ENCODE measurements at regions not wholly inside any gene's neighbourhood (a gene's known extent, or its start where the extent isn't known, plus 50 kb on each side); places are given as distances from the start of the nearest gene placed in this dataset.

DNA sequence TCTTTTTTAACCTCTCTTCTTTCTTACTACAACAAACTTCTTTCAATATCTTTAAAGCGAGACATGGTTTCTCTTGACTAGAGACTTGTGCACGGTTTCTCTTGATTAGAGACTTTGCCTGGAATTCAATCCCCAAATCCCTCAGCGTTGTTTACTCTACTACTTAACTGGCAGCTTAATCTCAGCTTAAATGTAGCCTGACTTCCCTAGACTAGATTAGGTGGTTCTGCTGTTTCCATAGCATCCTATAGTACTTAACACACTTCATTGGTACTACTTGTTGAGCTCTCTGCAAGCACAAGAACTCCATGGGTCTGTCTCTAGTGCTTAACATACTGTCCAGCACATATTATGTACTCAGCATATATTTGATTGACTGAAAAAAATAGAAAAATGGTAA lies 168.2 kb upstream of the GPR149 start:
- Histone ChIP-seq H3K27me3 (ENCODE audit: insufficient read depth, low read length) (no peaks in the 10 kb centered on the region), H3K36me3 (ENCODE audit: insufficient read depth, low read length) (no peaks in the 10 kb centered on the region), H2AFZ (ENCODE audit: low read length, unreplicated experiment) (no peak overlapping the region), H3K4me1 (ENCODE audit: control insufficient read depth, insufficient read depth, low read length, unreplicated experiment) (no peaks in the 10 kb centered on the region), H3K79me2 (ENCODE audit: control insufficient read depth, insufficient read depth, low read length, unreplicated experiment) (no peaks in the 10 kb centered on the region), H3K27ac (ENCODE audit: low read depth, low read length) (no peak overlapping the region), H3K4me3 (ENCODE audit: low read depth, low read length) (no peak overlapping the region)

GRCh38 chr3:154590675-154591384 lies 160.8 kb upstream of the GPR149 start:
- H3K27ac ChIP-seq (ENCODE audit: low read depth, low read length), result no peak overlapping the region
- H3K27me3 ChIP-seq (ENCODE audit: insufficient read depth, low read length), result peaks cover 3% of the 10 kb centered on the region; the same call in 1 of the 2 replicates
- no peak overlapping the region for H3K4me3 ChIP-seq (ENCODE audit: low read depth, low read length)
- no peaks in the 10 kb centered on the region for H3K4me1 ChIP-seq (ENCODE audit: control insufficient read depth, insufficient read depth, low read length, unreplicated experiment)
- H3K79me2 ChIP-seq (ENCODE audit: control insufficient read depth, insufficient read depth, low read length, unreplicated experiment), result no peaks in the 10 kb centered on the region
- no peaks in the 10 kb centered on the region for H3K36me3 ChIP-seq (ENCODE audit: insufficient read depth, low read length)
- H2AFZ ChIP-seq (ENCODE audit: low read length, unreplicated experiment), result no peak overlapping the region

DNA sequence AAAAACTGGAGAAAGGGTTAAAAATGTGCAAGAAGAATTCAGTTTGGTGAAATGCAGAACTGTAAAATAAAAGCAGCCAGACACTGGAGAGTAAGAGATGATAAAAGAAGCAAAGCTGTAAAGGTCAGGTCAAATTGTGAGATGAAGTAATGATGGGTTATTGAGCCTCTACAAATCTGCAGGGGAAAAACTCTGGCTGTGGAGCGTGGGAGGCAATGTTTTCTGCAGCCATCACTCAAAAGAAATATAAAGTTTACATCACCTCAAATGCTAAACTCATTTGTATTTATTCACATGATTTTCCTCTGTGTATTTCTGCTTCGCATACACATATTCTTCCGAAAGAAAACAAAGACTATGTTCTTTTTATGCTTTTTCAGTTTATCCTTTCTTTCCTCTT lies 158.8 kb upstream of the GPR149 start:
- Histone ChIP-seq H2AFZ (ENCODE audit: low read length, unreplicated experiment) (no peak overlapping the region), H3K4me3 (ENCODE audit: low read depth, low read length) (no peak overlapping the region), H3K4me1 (ENCODE audit: control insufficient read depth, insufficient read depth, low read length, unreplicated experiment) (no peaks in the 10 kb centered on the region), H3K79me2 (ENCODE audit: control insufficient read depth, insufficient read depth, low read length, unreplicated experiment) (no peaks in the 10 kb centered on the region), H3K27ac (ENCODE audit: low read depth, low read length) (no peak overlapping the region), H3K36me3 (ENCODE audit: insufficient read depth, low read length) (no peaks in the 10 kb centered on the region), H3K27me3 (ENCODE audit: insufficient read depth, low read length) (peaks cover 3% of the 10 kb centered on the region; the same call in 1 of the 2 replicates)

GRCh38 chr3:154584974-154585373 lies 155.0 kb upstream of the GPR149 start:
- Histone ChIP-seq H3K4me3 (ENCODE audit: low read depth, low read length) (no peak overlapping the region), H3K36me3 (ENCODE audit: insufficient read depth, low read length) (no peaks in the 10 kb centered on the region), H3K4me1 (ENCODE audit: control insufficient read depth, insufficient read depth, low read length, unreplicated experiment) (no peaks in the 10 kb centered on the region), H3K79me2 (ENCODE audit: control insufficient read depth, insufficient read depth, low read length, unreplicated experiment) (no peaks in the 10 kb centered on the region), H3K27ac (ENCODE audit: low read depth, low read length) (no peak overlapping the region), H3K27me3 (ENCODE audit: insufficient read depth, low read length) (no peaks in the 10 kb centered on the region), H2AFZ (ENCODE audit: low read length, unreplicated experiment) (no peak overlapping the region)

DNA sequence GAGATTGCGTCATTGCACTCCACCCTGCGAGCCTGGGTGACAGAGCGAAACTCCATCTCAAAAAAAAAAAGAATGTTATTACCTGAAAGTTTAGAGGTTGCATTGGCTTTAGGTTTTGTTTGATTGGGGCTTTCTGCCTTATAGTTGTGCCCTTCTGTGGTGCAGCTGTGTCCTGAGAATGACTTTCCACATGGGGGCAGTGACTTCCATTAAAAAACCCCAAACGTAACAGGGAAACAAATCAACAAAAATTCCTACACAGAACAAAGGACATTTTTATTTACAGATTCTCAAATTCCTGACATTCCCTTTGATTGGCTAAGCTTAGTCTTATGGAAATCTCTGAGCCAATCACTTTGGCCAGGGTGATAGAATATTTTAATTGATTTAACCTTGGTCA lies 154.1 kb upstream of the GPR149 start:
- H3K4me3 ChIP-seq (ENCODE audit: low read depth, low read length), result no peak overlapping the region
- no peaks in the 10 kb centered on the region for H3K79me2 ChIP-seq (ENCODE audit: control insufficient read depth, insufficient read depth, low read length, unreplicated experiment)
- no peak overlapping the region for H3K27ac ChIP-seq (ENCODE audit: low read depth, low read length)
- no peaks in the 10 kb centered on the region for H3K36me3 ChIP-seq (ENCODE audit: insufficient read depth, low read length)
- no peaks in the 10 kb centered on the region for H3K27me3 ChIP-seq (ENCODE audit: insufficient read depth, low read length)
- H2AFZ ChIP-seq (ENCODE audit: low read length, unreplicated experiment), result no peak overlapping the region
- no peaks in the 10 kb centered on the region for H3K4me1 ChIP-seq (ENCODE audit: control insufficient read depth, insufficient read depth, low read length, unreplicated experiment)

DNA sequence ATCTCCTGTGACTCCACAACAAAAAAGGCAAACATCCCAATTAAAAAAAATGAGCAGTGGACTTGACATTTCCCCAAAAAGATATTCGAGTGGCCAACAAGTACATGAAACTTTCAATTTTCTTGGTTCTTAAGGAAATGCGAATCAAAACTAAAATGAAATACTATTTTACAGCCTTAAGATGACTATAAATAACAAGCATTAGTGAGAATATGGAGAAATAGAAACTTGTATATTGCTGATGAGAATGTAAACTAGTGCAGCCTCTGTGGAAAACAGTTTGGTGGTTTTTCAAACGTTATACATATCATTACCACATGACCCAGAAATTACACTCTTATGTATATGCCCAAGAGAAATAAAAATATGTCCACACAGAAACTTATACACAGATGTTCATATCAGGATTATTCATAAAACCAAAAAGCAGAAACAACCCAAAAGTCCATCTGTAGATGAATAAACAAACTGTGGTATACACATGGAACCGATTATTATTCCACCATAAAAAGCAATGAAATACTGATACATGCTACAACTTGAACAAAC lies 153.2 kb upstream of the GPR149 start:
- H3K79me2 ChIP-seq (ENCODE audit: control insufficient read depth, insufficient read depth, low read length, unreplicated experiment), result no peaks in the 10 kb centered on the region
- H3K4me1 ChIP-seq (ENCODE audit: control insufficient read depth, insufficient read depth, low read length, unreplicated experiment), result no peaks in the 10 kb centered on the region
- no peaks in the 10 kb centered on the region for H3K27me3 ChIP-seq (ENCODE audit: insufficient read depth, low read length)
- H3K27ac ChIP-seq (ENCODE audit: low read depth, low read length), result no peak overlapping the region
- H2AFZ ChIP-seq (ENCODE audit: low read length, unreplicated experiment), result no peak overlapping the region
- no peak overlapping the region for H3K4me3 ChIP-seq (ENCODE audit: low read depth, low read length)
- no peaks in the 10 kb centered on the region for H3K36me3 ChIP-seq (ENCODE audit: insufficient read depth, low read length)

DNA sequence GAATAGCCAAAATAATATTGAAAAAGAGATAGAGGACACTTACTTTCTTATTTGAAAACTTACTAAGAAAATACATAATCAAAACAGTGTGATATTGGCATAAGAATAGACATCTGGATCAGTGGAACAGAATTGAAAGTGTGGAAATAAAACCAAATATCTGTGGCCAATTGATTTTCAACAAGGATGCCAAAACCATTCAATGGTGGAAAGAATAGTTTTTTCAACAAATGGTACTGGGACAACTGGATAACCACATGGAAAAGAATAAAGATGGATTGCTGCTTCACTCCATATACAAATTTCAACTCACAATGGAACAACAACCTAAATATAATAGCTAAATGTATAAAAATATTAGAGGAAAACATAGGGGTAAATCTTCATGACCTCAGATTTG lies 152.5 kb upstream of the GPR149 start:
- no peaks in the 10 kb centered on the region for H3K4me1 ChIP-seq (ENCODE audit: control insufficient read depth, insufficient read depth, low read length, unreplicated experiment)
- H3K36me3 ChIP-seq (ENCODE audit: insufficient read depth, low read length), result no peaks in the 10 kb centered on the region
- H2AFZ ChIP-seq (ENCODE audit: low read length, unreplicated experiment), result no peak overlapping the region
- H3K27me3 ChIP-seq (ENCODE audit: insufficient read depth, low read length), result no peaks in the 10 kb centered on the region
- no peak overlapping the region for H3K27ac ChIP-seq (ENCODE audit: low read depth, low read length)
- no peaks in the 10 kb centered on the region for H3K79me2 ChIP-seq (ENCODE audit: control insufficient read depth, insufficient read depth, low read length, unreplicated experiment)
- no peak overlapping the region for H3K4me3 ChIP-seq (ENCODE audit: low read depth, low read length)

- Histone ChIP-seq H3K4me3 (ENCODE audit: low read depth, low read length) (no peak overlapping the region), H3K36me3 (ENCODE audit: insufficient read depth, low read length) (no peaks in the 10 kb centered on the region), H3K27me3 (ENCODE audit: insufficient read depth, low read length) (no peaks in the 10 kb centered on the region), H3K27ac (ENCODE audit: low read depth, low read length) (no peak overlapping the region), H3K4me1 (ENCODE audit: control insufficient read depth, insufficient read depth, low read length, unreplicated experiment) (no peaks in the 10 kb centered on the region), H3K79me2 (ENCODE audit: control insufficient read depth, insufficient read depth, low read length, unreplicated experiment) (no peaks in the 10 kb centered on the region), H2AFZ (ENCODE audit: low read length, unreplicated experiment) (peak overlapping the region; percentile 43)
Measured at GRCh38 chr3:154571553-154572226, 141.7 kb upstream of the GPR149 start.

DNA sequence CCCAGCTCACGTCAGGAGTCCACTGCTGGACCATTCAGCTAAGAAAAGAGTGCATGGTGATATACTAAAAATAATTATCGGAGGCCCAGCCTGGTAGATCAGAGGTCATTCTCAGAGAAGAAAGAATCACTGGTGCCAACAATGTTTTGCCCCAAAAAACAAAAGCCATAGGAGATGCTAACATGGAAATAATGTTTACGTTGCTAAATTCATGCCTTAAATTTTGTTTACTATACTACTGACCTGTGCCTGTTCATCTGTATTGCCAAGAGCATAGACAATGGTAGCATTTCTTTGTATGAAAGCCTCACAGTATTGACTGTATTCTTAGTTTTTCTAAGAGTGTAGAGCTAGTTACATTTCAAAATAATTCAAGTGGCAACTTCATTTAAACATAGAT lies 138.1 kb upstream of the GPR149 start:
- no peak overlapping the region for H3K4me3 ChIP-seq (ENCODE audit: low read depth, low read length)
- H3K79me2 ChIP-seq (ENCODE audit: control insufficient read depth, insufficient read depth, low read length, unreplicated experiment), result no peaks in the 10 kb centered on the region
- no peaks in the 10 kb centered on the region; the same call in 1 of the 2 replicates for H3K27me3 ChIP-seq (ENCODE audit: insufficient read depth, low read length)
- H3K36me3 ChIP-seq (ENCODE audit: insufficient read depth, low read length), result no peaks in the 10 kb centered on the region
- H2AFZ ChIP-seq (ENCODE audit: low read length, unreplicated experiment), result no peak overlapping the region
- H3K4me1 ChIP-seq (ENCODE audit: control insufficient read depth, insufficient read depth, low read length, unreplicated experiment), result no peaks in the 10 kb centered on the region
- H3K27ac ChIP-seq (ENCODE audit: low read depth, low read length), result no peak overlapping the region

DNA sequence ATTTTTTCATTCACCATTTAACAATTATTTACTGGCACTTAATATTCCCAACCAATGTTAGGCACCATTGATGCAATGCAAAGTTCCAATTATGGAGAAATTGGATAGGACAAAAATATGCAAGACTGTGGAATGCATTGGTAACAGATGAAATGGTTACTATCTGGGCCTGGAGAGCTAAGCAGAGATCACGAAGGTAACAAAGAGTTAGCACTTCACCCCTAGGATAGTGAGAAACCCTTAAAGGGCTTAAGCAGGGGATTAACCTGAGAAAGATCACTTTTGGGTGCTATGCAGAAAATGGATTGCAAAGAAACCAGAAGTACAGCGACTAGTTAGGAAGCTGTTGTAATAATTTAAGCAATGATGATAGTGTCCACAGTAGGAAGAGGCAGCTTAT lies 129.6 kb upstream of the GPR149 start:
- Histone ChIP-seq H3K27me3 (ENCODE audit: insufficient read depth, low read length) (no peaks in the 10 kb centered on the region; the same call in 1 of the 2 replicates), H3K27ac (ENCODE audit: low read depth, low read length) (no peak overlapping the region), H2AFZ (ENCODE audit: low read length, unreplicated experiment) (no peak overlapping the region), H3K4me1 (ENCODE audit: control insufficient read depth, insufficient read depth, low read length, unreplicated experiment) (no peaks in the 10 kb centered on the region), H3K36me3 (ENCODE audit: insufficient read depth, low read length) (no peaks in the 10 kb centered on the region), H3K79me2 (ENCODE audit: control insufficient read depth, insufficient read depth, low read length, unreplicated experiment) (no peaks in the 10 kb centered on the region), H3K4me3 (ENCODE audit: low read depth, low read length) (no peak overlapping the region)

GRCh38 chr3:154552338-154552737 lies 122.3 kb upstream of the GPR149 start:
- H3K27me3 ChIP-seq (ENCODE audit: insufficient read depth, low read length), result no peaks in the 10 kb centered on the region
- no peak overlapping the region for H2AFZ ChIP-seq (ENCODE audit: low read length, unreplicated experiment)
- H3K4me3 ChIP-seq (ENCODE audit: low read depth, low read length), result no peak overlapping the region
- no peaks in the 10 kb centered on the region for H3K79me2 ChIP-seq (ENCODE audit: control insufficient read depth, insufficient read depth, low read length, unreplicated experiment)
- H3K27ac ChIP-seq (ENCODE audit: low read depth, low read length), result no peak overlapping the region
- H3K4me1 ChIP-seq (ENCODE audit: control insufficient read depth, insufficient read depth, low read length, unreplicated experiment), result no peaks in the 10 kb centered on the region
- no peaks in the 10 kb centered on the region for H3K36me3 ChIP-seq (ENCODE audit: insufficient read depth, low read length)
